DND-41 (cell line): ENCODE measurements at regions not wholly inside any gene's neighbourhood (a gene's known extent, or its start where the extent isn't known, plus 50 kb on each side); places are given as distances from the start of the nearest gene placed in this dataset.

Source experiments
- ATAC-seq: fragments of 200-7000 bp; cut with Tn5 transposase; 3 replicates; pipeline ENCODE4 v1.9.1; 2021; ENCODE audit warnings: low read depth; ENCODE audit not compliant: insufficient read depth
- DNase-seq: peaks from one replicate; pipeline ENCODE4 v3.0.0-alpha.2; 2020
- H2AFZ ChIP-seq: 2 replicates; pipeline ENCODE4 v1.6.0; 2012; ENCODE audit warnings: low read depth, low read length
- H3K27ac ChIP-seq: 2 replicates; pipeline ENCODE4 v1.5.1; 2012; ENCODE audit warnings: low read length, inconsistent platforms
- H3K27me3 ChIP-seq: fragments of 200-600 bp; sonication (generic); 2 replicates; pipeline ENCODE4 v1.6.0; 2012; ENCODE audit warnings: low read length, mild to moderate bottlenecking, inconsistent platforms; ENCODE audit not compliant: insufficient read depth, poor library complexity
- H3K36me3 ChIP-seq: 2 replicates; pipeline ENCODE4 v1.5.1; 2012; ENCODE audit warnings: low read length, inconsistent platforms; ENCODE audit not compliant: insufficient read depth
- H3K4me1 ChIP-seq: 2 replicates; pipeline ENCODE4 v1.5.1; 2012; ENCODE audit warnings: mild to moderate bottlenecking, low read length; ENCODE audit not compliant: insufficient read depth
- H3K4me2 ChIP-seq: 2 replicates; pipeline ENCODE4 v1.6.0; 2012; ENCODE audit warnings: mild to moderate bottlenecking, moderate library complexity, low read length, inconsistent platforms; ENCODE audit not compliant: insufficient read depth
- H3K4me3 ChIP-seq, 2 experiments: fragments of 200-600 bp in 1 of 2; shearing (Covaris generic) in 1 of 2; 2 replicates each; pipeline ENCODE4 v1.5.1; 2012 to 2016; ENCODE audit warnings: inconsistent platforms in 2 of 2, low read length in 2 of 2, mild to moderate bottlenecking in 2 of 2, low read depth in 1 of 2, moderate library complexity in 1 of 2
- H3K79me2 ChIP-seq: 2 replicates; pipeline ENCODE4 v1.6.0; 2012; ENCODE audit warnings: low read length, inconsistent platforms; ENCODE audit not compliant: insufficient read depth
- H3K9ac ChIP-seq: 2 replicates; pipeline ENCODE4 v1.6.0; 2012; ENCODE audit warnings: low read depth, mild to moderate bottlenecking, inconsistent platforms, low read length, moderate library complexity
- H3K9me3 ChIP-seq: 2 replicates; pipeline ENCODE4 v1.5.1; 2012; ENCODE audit warnings: low read length, moderate library complexity, mild to moderate bottlenecking, inconsistent platforms; ENCODE audit not compliant: insufficient read depth, severe bottlenecking
- H4K20me1 ChIP-seq: 2 replicates; pipeline ENCODE4 v1.6.0; 2012; ENCODE audit warnings: low read length; ENCODE audit not compliant: insufficient read depth
- CTCF ChIP-seq: IDR thresholded peaks from 2 replicates; pipeline ENCODE4 v1.5.1; 2012; ENCODE audit warnings: borderline replicate concordance, low read length, moderate library complexity, mild to moderate bottlenecking; ENCODE audit not compliant: poor library complexity, severe bottlenecking; ENCODE audit errors: extremely low read depth
- EZH2 ChIP-seq: IDR thresholded peaks from 3 replicates; pipeline ENCODE4 v1.6.1; 2012; ENCODE audit warnings: borderline replicate concordance, low read depth, mild to moderate bottlenecking, moderate library complexity, low read length, inconsistent platforms; ENCODE audit not compliant: severe bottlenecking

- H3K4me3 ChIP-seq, result no peak overlapping the region
- H3K4me2 ChIP-seq, result no peak overlapping the region
- 0 out of 2 replicates have a peak overlapping the region, but pooled peaks have one; percentile 26 for H2AFZ ChIP-seq
Measured at GRCh38 chr6:134517868-134518267, 200.0 kb upstream of the SGK1 start.

GRCh38 chr6:134517145-134517658, 199.3 kb upstream of the SGK1 start:
- Histone ChIP-seq H3K4me3 (no peak overlapping the region), H3K27me3 (no peaks in the 10 kb centered on the region), H3K9me3 (no peaks in the 10 kb centered on the region), H2AFZ (no peak overlapping the region), H3K36me3 (no peaks in the 10 kb centered on the region), H3K4me1 (peaks cover 20% of the 10 kb centered on the region), H3K9ac (no peak overlapping the region), H3K27ac (no peak overlapping the region), H3K79me2 (no peaks in the 10 kb centered on the region), H3K4me2 (no peak overlapping the region), H4K20me1 (no peaks in the 10 kb centered on the region)
- DNase-seq, result no peak
- ATAC-seq, result no peak
- no peak for TF ChIP-seq CTCF
- TF ChIP-seq EZH2, result no peak

More at GRCh38 chr6:134517868-134518267, 200.0 kb upstream of the SGK1 start:
- H3K27me3 ChIP-seq, result no peaks in the 10 kb centered on the region
- TF ChIP-seq EZH2 (no peak), CTCF (no peak)
- H3K36me3 ChIP-seq, result no peaks in the 10 kb centered on the region
- no peaks in the 10 kb centered on the region for H3K9me3 ChIP-seq
- peaks cover 20% of the 10 kb centered on the region for H3K4me1 ChIP-seq
- DNase-seq (no peak), ATAC-seq (no peak)
- no peak overlapping the region for H3K27ac ChIP-seq
- H3K79me2 ChIP-seq, result no peaks in the 10 kb centered on the region
- no peaks in the 10 kb centered on the region for H4K20me1 ChIP-seq
- H3K9ac ChIP-seq, result no peak overlapping the region

GRCh38 chr6:134516582-134516981, 198.7 kb upstream of the SGK1 start:
- Histone ChIP-seq H2AFZ (no peak overlapping the region), H3K27ac (no peak overlapping the region), H3K4me1 (peaks cover 20% of the 10 kb centered on the region), H4K20me1 (no peaks in the 10 kb centered on the region), H3K27me3 (no peaks in the 10 kb centered on the region), H3K4me3 (no peak overlapping the region), H3K9me3 (no peaks in the 10 kb centered on the region), H3K4me2 (no peak overlapping the region), H3K9ac (no peak overlapping the region), H3K79me2 (no peaks in the 10 kb centered on the region), H3K36me3 (no peaks in the 10 kb centered on the region)
- TF ChIP-seq CTCF (no peak), EZH2 (no peak)
- ATAC-seq (no peak), DNase-seq (no peak)

- no peak overlapping the region for H3K4me2 ChIP-seq
Measured at GRCh38 chr6:134515986-134516385, 198.1 kb upstream of the SGK1 start.

More at GRCh38 chr6:134515986-134516385, 198.1 kb upstream of the SGK1 start:
- Histone ChIP-seq H4K20me1 (no peaks in the 10 kb centered on the region), H3K4me1 (peaks cover 20% of the 10 kb centered on the region), H3K27me3 (no peaks in the 10 kb centered on the region), H3K9me3 (no peaks in the 10 kb centered on the region), H3K79me2 (no peaks in the 10 kb centered on the region), H2AFZ (no peak overlapping the region), H3K27ac (no peak overlapping the region), H3K9ac (no peak overlapping the region), H3K4me3 (no peak overlapping the region), H3K36me3 (no peaks in the 10 kb centered on the region)
- DNase-seq (no peak), ATAC-seq (no peak)
- TF ChIP-seq CTCF (no peak), EZH2 (no peak)
